ENCODE measurements at regions not wholly inside any gene's neighbourhood (a gene's known extent, or its start where the extent isn't known, plus 50 kb on each side); places are given as distances from the start of the nearest gene placed in this dataset.

- TF ChIP-seq CTCF (CRISPR knock-in tag; IDR thresholded peaks at IDR 0.05) (no peak), POLR2A (IDR thresholded peaks at IDR 0.05; ENCODE audit: insufficient read depth in 1 of 2, low read depth in 2 of 2, low read length in 2 of 2) (no peak), HMGXB4 (CRISPR knock-in tag; IDR thresholded peaks at IDR 0.05; ENCODE audit: borderline replicate concordance in 1 of 2, low read depth in 1 of 2) (no peak), SP2 (CRISPR knock-in tag; IDR thresholded peaks at IDR 0.05) (no peak), HIVEP1 (CRISPR knock-in tag; IDR thresholded peaks at IDR 0.05) (no peak), NR1H2 (CRISPR knock-in tag; IDR thresholded peaks at IDR 0.05; ENCODE audit: borderline replicate concordance, low read depth) (no peak), TAF1 (CRISPR knock-in tag; IDR thresholded peaks at IDR 0.05) (no peak), ETV5 (CRISPR knock-in tag; IDR thresholded peaks at IDR 0.05; ENCODE audit: borderline replicate concordance) (no peak), NFYB (CRISPR knock-in tag; IDR thresholded peaks at IDR 0.05) (no peak)
These were observed 777.1 kb downstream of the SQOR start for GRCh38 chr15:46411900-46412299.
